HPDE6-E6E7 (cell line): ENCODE measurements at regions not wholly inside any gene's neighbourhood (a gene's known extent, or its start where the extent isn't known, plus 50 kb on each side); places are given as distances from the start of the nearest gene placed in this dataset.

Source experiments
- DNase-seq: peaks from one replicate; pipeline ENCODE4 v3.0.0; 2011; ENCODE audit warnings: missing footprints; ENCODE audit errors: extremely low spot score

DNA sequence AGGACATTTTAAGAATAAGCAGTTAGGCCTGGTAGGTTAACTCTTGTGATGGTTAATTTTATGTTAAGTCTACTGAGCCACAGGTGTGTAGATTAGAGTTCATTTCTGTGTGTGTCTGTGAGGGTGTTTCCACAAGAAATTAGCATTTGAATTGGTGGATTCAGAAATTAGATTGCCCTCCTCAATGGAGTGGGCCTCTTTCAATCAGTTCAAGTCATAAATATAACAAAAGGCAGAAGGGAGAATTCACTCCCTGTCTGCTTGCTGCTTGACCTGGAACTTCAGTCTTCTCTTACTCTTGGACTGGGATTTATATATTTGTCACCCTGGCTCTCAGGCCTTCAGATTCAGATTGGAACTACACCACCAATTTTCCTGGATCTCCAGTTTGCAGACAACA is 55.3 kb upstream of the POM121L12 start:
- DNase-seq: no peak

DNA sequence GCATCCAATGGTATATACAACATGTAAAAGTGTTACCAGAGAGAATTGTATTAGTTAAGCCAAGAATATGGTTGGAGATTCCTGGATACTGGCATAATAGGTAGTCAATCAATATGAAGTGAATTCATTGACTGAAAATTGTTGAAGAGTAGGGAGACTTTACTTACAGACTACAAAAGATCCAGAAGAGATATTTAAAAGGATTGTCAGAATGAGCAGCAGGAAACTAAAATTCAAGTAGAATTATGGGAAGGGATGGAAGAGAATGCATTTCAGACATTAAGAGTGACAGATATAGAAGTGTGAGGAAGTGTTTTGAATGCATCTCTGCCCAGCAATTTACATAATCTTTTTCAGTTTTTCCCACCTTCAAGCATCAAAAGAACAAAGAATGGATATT is 62.3 kb upstream of the POM121L12 start:
- no peak for DNase-seq

DNA sequence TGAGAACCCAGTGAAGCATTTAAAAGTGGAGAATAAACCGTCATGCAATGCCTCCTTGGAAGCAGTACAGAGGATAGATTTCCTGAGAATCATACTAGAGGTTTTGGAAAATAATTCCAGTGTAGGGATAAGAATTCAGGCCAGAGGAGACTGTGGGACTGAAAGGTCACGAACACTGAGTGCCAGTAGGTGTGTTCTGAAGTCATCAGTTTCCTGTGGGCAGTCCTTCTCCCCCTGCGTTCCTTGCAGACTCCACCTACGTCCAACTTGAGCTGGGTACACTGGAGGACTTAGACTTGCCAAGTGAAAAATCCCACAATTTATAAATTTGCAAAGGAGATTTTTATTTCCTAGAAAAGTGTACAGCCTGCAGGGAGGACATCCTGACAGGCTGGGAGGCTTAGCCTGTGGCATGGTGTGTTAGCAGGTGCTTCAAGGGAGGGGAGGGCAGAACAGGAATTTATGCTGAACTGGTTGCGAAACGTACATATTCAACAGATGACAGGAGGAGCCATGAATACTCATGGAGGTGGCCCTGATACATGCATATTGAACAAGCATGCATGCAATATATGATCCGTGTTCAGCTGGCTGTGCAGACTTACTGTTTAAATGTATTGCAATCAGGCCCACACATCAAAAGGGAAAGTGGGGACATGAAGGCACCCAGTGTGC is 72.9 kb upstream of the POM121L12 start:
- DNase-seq: no peak

DNA sequence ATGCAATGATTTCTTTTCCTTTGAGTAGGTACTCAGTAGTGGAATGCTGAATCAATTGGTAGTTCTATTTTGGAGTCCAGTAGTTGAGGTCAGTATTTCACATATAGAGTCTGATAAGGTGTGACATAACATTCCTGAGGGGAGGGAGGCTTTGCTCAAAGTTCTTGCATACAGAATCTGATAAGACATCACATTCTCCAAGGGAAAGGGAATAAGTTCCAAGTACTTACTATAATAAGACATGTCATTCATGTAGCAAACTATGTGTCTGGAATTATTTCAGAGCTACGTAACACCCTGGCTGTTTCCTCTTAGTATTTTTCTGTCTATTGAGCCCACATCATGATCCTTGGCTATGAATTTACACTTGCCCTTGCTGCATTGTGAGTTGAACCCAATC is 74.3 kb upstream of the POM121L12 start:
- no peak for DNase-seq

DNA sequence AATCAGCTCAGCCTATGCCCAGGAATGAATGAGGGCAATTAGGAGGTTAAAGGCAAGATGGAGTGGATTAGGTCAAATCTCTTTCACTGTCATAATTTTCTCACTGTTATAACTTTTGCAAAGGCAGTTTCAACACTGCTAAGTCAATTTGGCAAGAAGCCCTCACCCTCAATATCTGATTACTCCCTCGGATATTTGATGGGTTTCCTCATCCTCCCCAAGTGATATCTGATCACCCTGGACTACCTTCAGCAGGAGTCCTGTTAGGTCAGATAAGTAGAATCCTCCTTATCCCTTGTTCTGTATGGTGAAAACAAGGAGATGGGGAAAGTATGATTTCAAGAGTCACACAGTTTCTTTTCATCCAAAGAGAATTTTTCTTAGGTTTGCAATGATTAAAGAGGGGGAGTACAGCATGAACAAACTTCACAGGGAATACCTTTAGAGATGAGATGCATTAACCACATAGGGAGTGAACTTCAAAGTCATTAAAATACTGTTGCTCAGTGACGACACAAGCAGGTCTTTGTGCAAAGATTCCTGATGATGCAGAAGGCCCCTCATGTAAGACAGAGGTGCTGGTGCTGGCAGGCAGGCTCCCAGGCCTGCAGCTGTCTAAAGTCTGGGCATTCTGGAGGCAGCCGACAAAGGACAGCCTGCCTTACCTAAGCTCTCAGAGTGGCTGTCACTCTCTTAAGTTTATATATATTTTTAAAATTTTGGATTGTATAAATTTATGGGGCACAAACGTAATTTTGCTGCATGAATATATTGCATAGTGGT is 75.4 kb upstream of the POM121L12 start:
- DNase-seq: no peak

DNA sequence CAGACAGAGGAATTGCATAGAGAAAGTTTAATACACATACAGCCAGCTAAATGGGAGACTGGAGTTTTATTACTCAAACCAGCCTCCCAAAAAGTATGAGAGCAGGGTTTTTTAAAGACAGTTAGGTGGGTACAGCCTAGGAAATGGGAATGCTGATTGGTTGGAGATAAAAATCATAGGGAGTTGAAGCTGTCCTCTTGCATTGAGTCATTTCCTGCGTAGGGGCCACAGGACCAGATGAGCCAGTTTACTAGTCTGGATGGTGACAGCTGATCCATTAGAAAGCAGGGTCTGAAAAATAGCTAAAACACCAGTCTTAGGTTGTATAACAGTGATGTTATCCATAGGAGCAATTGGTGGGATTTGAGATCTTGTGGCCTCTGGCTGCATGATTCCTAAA is 76.1 kb upstream of the POM121L12 start:
- DNase-seq: no peak

DNA sequence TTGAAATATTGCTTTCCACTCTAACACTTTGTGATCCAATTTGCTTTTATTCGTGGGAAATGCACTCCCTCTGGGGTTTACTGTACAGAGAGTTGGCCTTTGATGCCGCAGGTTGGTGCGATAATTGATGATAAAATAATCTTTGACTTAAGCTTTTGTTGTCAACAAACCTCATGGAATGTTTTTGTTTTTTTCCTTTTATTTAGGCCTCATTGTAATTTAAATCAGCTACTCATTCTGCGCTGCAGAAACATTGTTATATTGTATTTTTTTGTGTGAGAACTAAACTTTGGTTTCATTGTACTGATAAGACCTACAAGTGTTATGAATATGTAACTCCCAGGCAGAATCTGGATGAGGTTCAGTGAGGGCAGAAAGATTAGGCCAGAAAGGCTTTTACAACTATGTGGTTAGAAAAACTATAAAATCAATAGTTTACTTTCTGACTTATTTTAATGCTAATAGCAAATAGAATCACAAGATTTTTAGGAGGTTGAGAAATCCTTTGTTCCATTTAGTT is 76.8 kb upstream of the POM121L12 start:
- DNase-seq: no peak

DNA sequence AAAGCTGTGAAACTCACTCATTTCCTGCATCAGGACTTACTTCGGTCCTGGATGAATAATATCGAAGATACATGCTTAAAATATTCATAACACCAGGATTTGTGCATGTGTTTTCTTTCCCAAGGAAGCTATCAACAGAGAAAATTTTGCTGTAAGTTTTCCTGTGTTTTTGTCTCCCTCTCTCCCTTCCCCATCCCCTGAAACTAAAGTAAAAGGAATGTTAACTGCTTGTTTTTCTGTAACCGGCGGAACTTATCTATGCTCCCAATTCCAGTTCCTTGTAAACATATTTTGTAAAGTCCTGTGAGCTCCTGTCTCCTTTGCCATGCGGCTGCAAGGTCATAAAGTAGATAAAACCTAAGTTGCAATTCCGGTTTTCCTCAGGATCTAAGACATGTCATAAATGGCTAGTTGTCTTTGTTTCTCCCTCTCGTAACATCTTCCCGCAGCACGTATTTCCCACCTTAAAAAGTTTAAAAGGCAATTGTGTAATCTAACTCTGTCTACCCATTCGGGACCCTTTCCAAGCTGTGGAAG is 79.0 kb upstream of the POM121L12 start:
- DNase-seq: no peak

DNA sequence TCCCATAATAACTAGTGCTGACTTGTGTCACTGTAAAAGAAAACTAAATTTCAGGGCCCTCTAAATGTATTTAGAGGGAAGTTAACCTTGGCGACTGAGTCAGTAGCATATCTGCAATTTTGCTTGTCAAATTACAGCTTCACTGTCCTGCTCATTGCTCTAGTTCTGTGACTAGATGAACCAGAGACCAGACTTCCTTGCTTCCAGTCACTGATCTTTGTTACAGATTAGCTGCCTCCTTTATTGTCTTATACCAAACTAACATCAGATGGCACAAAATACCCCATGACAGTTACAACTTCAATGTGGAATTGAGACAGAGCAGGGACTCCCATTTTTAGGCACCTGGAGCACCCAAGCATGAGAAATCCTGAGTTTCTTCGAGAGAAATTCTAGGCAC is 79.9 kb upstream of the POM121L12 start:
- no peak for DNase-seq

DNA sequence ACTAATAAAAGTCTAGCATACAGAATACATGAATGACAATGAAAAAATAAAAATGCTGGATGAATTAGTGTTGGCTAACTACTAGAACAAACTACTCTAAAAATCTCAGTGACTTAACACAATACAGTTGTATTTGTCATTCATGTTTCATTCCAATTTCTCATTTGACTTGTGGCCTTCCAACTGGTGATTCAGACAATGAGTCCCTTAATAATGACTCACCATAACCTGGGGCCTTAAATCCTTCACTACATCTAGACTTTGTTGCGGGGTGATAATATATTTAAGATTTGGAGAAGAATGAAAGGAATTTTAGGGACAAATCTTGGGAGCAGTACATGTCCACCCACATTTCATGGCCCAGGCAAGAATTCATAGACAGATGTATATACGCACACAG is 90.5 kb upstream of the POM121L12 start:
- peak; percentile 4 for DNase-seq

DNA sequence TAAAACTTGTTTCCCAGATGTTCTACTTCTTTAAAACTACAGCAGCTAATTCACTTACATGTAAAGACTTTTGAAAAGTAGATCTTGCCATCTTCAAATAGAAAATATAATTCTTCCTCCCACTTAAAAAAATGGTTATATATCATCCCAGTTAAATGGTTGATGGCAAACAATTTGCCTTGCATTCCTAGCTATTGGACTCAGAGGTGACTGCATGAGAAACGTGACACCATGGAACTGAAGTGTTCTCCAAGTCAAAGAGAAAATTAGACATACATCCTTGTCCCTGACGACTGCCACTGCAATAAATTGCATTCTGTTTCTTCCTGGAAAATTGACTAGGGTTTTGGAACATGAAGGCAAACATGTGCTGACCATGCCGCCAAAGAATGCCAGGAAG is 95.0 kb upstream of the POM121L12 start:
- DNase-seq: no peak

DNA sequence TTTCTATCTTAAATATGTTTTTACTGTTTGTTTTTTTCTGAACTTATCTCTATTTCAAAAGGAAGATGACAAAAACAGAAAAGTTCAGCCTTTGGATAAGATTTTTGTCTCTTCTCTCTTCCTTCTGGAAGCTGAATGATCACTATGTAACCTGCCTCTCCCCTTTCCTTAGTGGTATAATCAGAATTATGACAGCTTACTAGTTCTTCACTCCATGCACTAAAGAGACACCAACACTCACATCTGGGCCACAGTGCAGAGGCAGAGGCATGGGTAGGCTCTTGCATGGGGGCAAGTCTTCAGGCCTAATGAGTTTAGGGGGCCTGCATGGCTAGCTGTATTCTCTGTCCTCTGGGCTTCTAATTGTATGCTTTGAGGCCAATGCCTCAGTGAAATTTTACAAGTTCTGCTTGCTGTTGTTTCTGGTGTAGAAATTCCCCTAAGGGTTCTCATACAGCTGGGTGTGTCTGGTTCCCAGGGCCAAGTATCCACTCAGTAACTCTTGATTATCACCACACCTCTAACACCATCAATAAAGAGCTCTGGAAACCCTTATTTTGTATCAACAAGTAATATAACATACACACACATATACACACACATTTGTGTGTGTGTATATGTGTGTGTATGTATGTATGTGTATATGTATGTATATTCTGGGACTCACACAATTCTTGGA is 96.8 kb upstream of the POM121L12 start:
- no peak for DNase-seq

DNA sequence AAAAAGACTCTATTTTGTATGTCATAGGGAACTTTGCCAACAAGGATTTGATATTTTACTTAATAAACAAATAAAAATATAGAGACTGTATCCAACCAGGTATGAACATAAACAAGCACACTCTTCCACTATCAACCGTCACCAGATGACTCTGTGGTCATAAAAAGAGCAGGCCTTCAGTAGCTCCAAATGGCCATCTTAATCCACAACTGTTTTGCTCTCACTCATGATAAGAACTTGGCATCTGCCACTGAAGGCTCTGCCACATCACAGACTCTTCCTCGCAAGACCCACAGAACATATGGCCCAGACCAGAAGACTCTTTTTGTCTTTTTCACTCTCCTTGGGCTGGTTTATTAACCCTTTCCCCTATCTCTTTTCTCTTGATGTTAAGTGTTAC is 98.7 kb upstream of the POM121L12 start:
- no peak for DNase-seq

DNA sequence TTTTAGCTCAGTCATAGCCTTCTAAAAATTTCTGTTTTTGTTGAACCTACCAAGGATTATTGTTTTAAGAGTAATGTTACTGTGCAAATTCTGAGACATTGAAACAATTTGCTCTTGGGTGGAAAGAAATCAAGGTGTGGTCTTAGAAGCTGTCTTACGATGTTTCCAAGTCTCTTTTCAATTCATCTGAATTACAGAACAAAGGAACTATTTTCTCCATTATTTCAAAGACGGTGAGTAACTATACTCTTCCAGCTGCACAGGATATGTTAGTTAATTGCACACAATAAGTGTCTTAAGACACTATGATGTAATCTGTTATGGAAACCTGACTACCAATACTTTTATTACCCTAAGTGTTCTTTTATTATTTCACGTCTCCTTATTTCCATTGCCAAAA is 106.8 kb upstream of the POM121L12 start:
- DNase-seq: no peak

DNA sequence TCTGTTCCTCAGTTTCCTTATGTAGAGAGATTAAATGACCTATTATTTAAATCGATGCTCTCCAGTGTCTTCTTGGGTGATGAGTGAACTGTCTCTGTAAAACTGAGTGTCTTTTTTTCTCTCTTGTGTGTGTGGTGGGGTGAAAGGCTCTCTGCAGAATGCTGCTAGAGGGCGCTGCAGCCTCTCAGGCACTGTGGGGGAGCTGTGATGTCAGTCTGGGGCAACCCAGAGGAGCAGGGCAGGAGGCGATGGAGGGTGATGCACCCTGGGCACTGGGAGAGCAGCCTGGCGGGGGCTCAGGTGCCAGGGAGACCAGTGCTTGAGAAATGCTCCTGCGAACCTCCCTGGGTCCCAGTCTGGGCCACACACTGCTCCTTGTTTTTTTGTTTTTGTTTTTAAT is 110.1 kb upstream of the POM121L12 start:
- no peak for DNase-seq

DNA sequence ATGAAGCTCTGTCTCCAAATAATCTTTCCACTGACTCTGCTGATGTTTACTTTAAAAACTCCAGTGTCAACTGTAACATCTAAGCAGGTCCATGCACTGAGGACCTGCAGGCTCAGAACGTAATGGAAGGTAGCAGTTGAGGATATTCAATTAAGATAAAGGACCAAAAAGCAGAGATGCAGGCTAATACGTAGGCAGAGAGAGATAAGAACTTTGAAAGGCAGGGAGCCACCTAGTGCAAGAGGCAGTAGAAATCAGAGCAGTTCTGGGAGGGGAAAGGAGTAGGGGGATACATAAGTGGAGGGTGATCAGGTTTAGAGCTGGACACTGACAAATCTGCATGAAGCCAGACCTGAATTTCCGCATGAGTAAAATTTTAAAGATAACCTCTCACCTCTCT is 114.5 kb upstream of the POM121L12 start:
- no peak for DNase-seq

DNA sequence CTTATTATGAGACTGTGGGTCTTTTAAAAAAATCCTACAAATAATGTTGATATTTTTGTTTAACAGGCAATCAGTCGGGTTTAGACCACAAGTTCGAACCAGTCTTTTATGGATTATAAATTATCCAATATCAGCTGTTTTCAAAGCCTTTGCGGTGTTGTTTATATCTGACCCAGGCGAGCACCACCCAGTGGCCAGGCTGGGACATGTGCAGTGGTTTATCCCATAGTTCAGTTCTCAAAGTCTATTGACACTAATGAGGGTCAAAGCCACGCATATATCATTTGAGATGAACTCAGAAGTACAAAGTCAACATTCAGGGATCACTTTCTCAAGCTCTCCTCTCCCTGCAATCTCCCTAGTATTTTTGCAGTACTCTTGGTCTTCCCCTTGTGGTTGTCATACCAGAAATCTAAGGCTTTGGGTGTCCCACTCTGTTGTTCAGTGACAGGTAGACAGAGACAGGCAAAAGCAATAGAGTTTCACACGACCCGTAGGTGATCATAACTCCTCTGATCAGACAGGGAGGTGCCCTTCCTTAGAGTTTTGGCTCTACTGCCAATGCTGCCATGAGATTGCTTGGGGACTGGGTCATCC is 117.4 kb upstream of the POM121L12 start:
- peak; percentile 14 for DNase-seq

DNA sequence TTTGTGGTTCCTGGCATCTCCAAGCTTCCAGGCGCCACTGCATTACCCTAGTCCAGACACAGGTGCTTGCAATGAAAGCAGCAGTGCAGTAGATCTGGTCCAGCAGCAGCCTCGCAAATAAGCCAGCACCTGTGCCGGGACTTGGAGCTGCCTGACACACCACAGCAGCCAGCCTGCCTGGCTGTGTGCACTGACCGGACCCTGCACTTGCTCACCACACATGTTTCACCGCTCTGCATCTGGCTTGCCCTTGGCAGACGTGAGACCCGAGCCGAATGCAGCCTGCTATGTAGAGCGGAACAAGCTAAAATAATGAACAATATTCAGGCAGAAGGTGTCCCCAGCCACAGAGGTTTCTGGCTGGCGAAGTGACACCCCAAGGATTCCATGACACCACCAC is 123.6 kb upstream of the POM121L12 start:
- no peak for DNase-seq

DNA sequence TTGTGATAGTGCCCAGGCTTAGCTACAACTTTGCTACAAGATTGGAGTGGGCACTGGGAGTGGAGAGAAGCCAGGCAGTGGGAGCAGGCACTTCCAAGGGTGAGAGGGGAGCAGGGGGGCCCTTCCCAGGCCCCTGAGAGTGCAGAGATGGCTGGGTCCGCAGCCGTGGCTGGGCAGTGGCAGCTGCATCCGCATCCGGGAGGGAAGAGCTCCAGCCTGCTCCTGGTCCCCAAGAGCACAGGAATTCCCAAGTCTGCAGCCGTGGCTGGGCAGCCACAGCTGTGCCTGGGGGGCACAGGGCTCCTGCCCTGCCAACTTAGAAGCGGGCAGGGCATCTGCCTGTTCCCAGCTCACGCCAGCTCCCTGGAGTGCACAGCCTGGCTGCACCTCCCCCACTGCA is 124.1 kb upstream of the POM121L12 start:
- DNase-seq: no peak

DNA sequence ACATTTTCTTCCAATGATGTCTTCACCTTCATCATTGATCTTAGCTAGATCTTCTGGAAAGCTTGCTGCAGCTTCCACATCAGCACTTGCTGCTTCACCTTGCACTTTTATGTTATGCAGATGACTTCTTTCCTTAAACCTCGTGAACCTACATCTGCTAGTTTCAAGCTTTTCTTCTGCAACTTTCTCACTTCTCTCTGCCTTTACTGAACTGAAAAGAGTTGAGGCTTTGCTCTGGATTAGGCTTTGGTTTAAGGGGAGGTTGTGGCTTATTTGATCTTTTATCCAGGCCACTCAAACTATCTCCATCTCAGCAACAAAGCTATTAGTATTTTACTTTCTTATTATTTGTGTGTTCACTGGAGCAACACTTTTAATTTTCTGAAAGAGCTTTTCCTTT is 125.5 kb upstream of the POM121L12 start:
- no peak for DNase-seq

DNA sequence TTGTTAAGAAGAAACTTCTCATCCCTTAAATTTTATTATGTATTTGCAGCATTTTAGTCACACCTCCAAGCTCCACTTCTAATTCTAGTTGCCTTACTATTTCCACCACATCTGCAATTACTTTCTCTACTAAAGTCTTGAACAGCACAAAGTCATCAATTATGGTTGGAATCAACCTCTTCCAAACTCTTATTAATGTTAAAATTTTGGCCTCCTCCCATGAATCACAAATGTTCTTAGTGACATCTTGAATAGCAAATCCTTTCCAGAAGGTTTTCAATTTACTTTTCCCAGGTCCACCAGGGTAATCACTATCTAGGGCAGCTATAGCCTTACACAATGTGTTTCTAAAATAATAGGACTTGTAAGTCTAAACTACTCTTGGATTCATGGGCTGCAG is 126.3 kb upstream of the POM121L12 start:
- DNase-seq: no peak

DNA sequence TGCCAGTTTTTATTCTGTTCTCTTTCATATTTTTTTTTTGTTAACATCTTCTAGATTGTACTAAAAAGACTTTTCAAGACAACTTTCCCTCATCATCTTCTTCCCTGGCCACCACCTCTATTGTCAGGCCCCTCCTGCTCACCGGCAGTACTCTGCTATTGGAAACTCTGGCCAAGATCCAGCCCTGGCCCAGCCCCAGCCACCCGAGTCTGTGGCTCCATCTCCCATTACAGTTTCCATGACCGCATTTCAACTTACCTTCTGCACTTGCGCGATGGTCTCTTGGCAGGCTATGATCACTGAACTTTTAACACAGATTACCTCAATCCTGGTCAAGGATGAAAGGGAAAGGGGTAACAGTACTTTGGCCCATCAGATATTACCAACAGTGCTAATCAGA is 137.7 kb upstream of the POM121L12 start:
- no peak for DNase-seq
